ENCODE measurements at regions not wholly inside any gene's neighbourhood (a gene's known extent, or its start where the extent isn't known, plus 50 kb on each side); places are given as distances from the start of the nearest gene placed in this dataset.

DNA sequence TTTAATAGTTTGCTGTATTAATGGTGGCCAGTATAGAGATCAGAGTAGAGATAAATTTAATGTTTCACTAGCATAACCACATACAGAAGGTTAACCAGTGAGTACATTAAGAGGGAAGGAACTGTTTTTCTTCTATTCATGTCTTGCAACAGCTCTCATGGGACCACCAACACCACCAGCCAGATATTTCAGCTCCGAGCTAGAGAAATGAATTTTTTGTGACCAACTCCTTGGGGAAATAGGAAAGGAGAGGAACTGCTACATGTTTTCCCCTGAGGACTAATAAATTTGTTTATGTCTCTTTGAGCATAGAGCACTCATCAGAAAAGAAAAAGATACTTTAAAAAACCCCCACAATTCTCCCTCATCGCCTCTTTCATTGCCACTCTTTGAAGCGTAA, 247.5 kb downstream of the MBNL1 start:
- Mint-ChIP-seq H3K4me3 (no peak overlapping the region), H3K36me3 (ENCODE audit: low read depth) (no peaks in the 10 kb centered on the region), H3K27ac (no peak overlapping the region), H3K4me1 (no peaks in the 10 kb centered on the region), H3K9me3 (no peaks in the 10 kb centered on the region), H3K27me3 (peaks cover 7% of the 10 kb centered on the region)
- no peak for DNase-seq
- ChIA-PET CTCF (interaction anchor here (1.0 kb wide), 1 partner anchor 13 kb away, joined by 3 read pairs; no protein-coding TSS in a partner anchor), POLR2A (no interaction called here)

DNA sequence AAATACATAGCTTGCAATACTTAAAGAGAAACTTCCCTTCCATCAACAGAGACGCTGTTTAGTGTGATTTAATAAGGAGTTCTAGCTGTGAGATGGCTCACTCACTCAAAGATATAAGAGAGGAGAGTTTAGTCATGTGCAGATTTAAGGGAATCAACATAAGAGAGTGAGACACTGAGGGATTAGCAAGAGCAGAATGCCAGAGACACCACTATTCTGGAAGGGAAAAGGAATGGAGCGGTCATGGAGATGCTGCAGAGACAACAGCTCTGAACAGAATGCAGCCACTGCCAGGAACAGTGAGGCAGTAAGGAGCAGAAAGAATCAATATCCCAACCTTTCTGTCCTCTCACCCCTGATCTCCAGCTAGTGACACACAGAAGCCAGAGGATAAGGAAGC, 248.8 kb downstream of the MBNL1 start:
- Mint-ChIP-seq H3K36me3 (ENCODE audit: low read depth) (no peaks in the 10 kb centered on the region), H3K4me1 (no peaks in the 10 kb centered on the region), H3K4me3 (no peak overlapping the region), H3K27me3 (peaks cover 7% of the 10 kb centered on the region), H3K9me3 (no peaks in the 10 kb centered on the region), H3K27ac (no peak overlapping the region)
- ChIA-PET POLR2A (no interaction called here), CTCF (no interaction called here)
- no peak for DNase-seq

DNA sequence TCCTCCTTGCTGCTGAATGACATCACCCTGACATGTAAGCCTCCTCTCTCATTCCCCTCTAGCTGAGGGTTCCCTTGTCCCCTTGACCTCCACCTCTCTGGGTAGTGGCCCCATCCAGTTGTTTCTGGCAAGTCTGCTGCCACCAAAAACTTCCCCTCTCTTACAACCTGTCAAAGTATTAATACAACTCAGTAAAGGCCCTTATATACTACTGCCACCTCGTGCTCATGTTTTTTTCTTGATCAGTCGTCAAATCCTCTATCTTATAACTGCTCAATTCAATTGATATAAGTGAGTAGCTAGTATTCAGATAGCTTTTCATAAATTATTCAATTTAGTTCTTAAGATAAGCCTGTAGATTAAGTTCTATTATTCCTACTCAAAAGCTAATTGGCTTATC, 249.6 kb downstream of the MBNL1 start:
- Mint-ChIP-seq H3K4me1 (no peaks in the 10 kb centered on the region), H3K27me3 (peaks cover 7% of the 10 kb centered on the region), H3K4me3 (no peak overlapping the region), H3K9me3 (no peaks in the 10 kb centered on the region), H3K27ac (no peak overlapping the region), H3K36me3 (ENCODE audit: low read depth) (no peaks in the 10 kb centered on the region)
- CTCF ChIA-PET: no interaction called here
- POLR2A ChIA-PET: no interaction called here
- no peak for DNase-seq

DNA sequence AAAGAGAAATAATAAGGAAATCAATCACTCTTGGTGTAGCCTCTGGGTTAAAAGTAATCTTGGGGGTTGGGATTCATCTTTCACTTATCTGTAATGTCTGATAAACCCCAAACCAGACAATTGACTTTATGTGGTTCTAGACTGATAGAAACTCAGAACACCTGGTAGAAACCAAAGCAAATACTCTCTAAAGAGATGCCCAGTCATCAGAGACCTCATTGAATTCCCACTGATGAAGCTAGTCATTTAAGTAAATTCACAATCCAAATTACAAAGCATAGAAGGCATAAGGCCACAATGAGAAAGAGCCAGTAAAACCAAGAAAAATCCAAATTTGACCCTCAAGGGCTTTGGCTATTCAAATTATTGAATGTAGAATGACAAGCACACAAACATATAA, 250.6 kb downstream of the MBNL1 start:
- CTCF ChIA-PET: no interaction called here
- Mint-ChIP-seq H3K36me3 (ENCODE audit: low read depth) (no peaks in the 10 kb centered on the region), H3K4me3 (no peak overlapping the region), H3K27ac (no peak overlapping the region), H3K27me3 (peaks cover 7% of the 10 kb centered on the region), H3K4me1 (no peaks in the 10 kb centered on the region), H3K9me3 (no peaks in the 10 kb centered on the region)
- POLR2A ChIA-PET: no interaction called here
- DNase-seq: no peak

DNA sequence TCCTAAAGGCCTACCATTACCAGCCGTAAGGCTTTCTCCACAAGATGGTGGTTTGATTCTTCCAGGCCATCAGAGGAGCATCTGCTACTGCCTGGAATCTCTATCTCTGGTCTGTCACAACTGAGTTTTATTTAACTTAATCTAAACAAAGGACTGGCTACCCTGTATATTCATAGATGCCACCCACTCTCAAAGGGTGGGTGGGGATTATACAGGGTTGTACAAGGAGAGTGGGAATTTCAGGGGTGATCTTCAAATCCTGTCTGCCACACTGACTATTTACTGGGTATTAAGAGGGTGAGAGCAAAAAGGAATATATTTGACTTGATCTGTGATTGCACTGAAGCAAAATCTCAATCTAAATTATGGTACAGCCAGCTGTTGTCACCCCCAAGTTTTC, 253.3 kb downstream of the MBNL1 start:
- peaks cover 5% of the 10 kb centered on the region for H3K27me3 Mint-ChIP-seq
- no peak overlapping the region for H3K27ac Mint-ChIP-seq
- no peaks in the 10 kb centered on the region for H3K36me3 Mint-ChIP-seq (ENCODE audit: low read depth)
- no peak for DNase-seq
- no peak overlapping the region for H3K4me3 Mint-ChIP-seq
- CTCF ChIA-PET: interaction anchor here (1.2 to 1.7 kb wide), 3 partner anchors 10 to 30 kb away, joined by 3 to 6 read pairs (median 5); no protein-coding TSS in a partner anchor
- no peaks in the 10 kb centered on the region for H3K9me3 Mint-ChIP-seq
- POLR2A ChIA-PET: interaction anchor here (0.7 kb wide), 1 partner anchor 122 kb away, joined by 3 read pairs; no protein-coding TSS in a partner anchor
- H3K4me1 Mint-ChIP-seq: no peaks in the 10 kb centered on the region

DNA sequence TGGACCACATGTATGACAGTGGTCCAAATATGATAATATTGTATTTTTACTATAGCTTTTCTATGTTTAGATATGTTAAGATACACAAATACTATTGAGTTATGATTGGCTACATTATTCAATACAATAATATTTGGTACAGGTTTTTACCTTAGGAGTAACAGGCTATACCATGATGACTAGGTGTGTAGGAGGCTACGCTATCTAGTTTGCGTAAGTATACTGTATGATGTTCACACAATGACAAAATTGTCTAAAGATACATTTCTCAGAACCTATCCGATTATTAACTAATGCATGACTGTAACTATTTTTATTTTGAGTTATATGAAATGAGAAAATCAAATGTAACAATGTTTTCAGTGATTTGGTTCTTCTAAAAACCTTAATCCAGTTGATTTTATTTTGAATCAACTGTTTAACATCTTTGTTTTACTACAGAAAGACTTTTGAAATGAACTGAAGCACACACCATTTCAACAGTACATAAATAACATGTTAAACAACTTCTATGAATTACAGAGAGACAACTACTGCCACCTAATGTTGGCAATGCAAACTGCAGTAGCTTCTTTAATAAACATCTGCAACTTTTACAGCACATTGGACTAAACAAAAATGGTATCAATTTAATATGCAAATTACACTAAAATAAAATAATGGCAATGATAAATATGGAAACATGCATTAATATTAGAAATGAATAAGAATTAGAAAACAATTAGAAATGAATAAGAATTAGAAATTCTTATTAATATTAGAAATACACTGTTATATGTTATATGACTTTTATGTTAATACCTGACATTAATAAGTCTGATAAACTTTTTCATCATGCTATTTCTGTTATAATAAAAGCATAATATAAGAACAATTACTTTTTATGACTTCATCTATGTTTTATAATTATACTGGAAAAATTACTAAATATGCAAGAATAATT, 255.7 kb downstream of the MBNL1 start:
- DNase-seq: peak; percentile 65
- Mint-ChIP-seq H3K4me1 (no peaks in the 10 kb centered on the region), H3K27ac (no peak overlapping the region), H3K27me3 (peaks cover 3% of the 10 kb centered on the region), H3K36me3 (ENCODE audit: low read depth) (no peaks in the 10 kb centered on the region), H3K4me3 (no peak overlapping the region), H3K9me3 (no peaks in the 10 kb centered on the region)
- ChIA-PET CTCF (interaction anchor here (0.6 to 2.4 kb wide), 5 partner anchors 10 to 1086 kb away, joined by 3 to 6 read pairs (median 4); no protein-coding TSS in a partner anchor), POLR2A (no interaction called here)

DNA sequence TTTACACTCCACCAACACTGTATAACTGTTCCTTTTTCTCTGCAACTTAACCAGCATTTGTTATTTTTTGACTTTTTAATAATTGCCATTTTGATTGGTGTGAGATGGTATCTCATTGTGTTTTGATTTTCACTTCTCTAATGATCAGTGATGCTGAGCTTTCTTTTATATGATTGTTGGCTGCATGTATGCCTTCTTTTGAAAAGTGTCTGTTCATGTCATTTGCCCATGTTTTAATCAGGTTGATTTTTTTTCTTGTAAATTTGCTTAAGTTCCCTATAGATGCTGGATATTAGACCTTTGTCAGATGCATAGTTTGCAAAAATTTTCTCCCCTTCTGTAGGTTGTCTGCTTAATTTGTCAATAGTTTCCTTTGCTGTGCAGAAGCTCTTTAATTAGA, 263.0 kb downstream of the MBNL1 start:
- Mint-ChIP-seq H3K36me3 (ENCODE audit: low read depth) (no peaks in the 10 kb centered on the region), H3K27ac (no peak overlapping the region), H3K27me3 (peaks cover 5% of the 10 kb centered on the region), H3K4me1 (no peaks in the 10 kb centered on the region), H3K9me3 (peaks cover 8% of the 10 kb centered on the region), H3K4me3 (no peak overlapping the region)
- CTCF ChIA-PET: interaction anchor here (0.7 kb wide), 1 partner anchor 9 kb away, joined by 4 read pairs; no protein-coding TSS in a partner anchor
- POLR2A ChIA-PET: no interaction called here
- no peak for DNase-seq

DNA sequence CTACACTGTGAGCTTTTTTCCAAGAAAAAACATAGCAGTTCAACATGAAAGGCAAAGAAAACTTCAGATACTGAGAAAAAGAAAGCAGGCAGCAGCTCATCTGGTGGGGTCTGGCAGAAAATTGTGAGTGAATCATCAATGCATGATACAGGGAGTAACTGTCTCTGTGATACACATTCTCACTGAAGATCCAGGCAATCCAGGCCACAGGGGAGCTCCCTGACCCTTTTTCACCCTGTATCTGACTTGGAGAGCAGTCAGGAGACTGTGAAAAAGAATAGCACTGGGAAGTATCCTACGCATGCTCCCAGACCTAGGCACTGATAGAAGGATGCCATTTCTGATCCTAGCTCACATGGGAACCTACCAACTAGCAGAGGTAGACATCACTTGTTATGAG, 269.8 kb downstream of the MBNL1 start:
- DNase-seq: no peak
- H3K27ac Mint-ChIP-seq: no peak overlapping the region
- no peak overlapping the region for H3K4me3 Mint-ChIP-seq
- ChIA-PET POLR2A (no interaction called here), CTCF (interaction anchor here (1.4 kb wide), 1 partner anchor 14 kb away, joined by 4 read pairs; no protein-coding TSS in a partner anchor)
- peaks cover 17% of the 10 kb centered on the region for H3K27me3 Mint-ChIP-seq
- H3K36me3 Mint-ChIP-seq (ENCODE audit: low read depth): no peaks in the 10 kb centered on the region
- H3K9me3 Mint-ChIP-seq: peaks cover 4% of the 10 kb centered on the region
- H3K4me1 Mint-ChIP-seq: no peaks in the 10 kb centered on the region

DNA sequence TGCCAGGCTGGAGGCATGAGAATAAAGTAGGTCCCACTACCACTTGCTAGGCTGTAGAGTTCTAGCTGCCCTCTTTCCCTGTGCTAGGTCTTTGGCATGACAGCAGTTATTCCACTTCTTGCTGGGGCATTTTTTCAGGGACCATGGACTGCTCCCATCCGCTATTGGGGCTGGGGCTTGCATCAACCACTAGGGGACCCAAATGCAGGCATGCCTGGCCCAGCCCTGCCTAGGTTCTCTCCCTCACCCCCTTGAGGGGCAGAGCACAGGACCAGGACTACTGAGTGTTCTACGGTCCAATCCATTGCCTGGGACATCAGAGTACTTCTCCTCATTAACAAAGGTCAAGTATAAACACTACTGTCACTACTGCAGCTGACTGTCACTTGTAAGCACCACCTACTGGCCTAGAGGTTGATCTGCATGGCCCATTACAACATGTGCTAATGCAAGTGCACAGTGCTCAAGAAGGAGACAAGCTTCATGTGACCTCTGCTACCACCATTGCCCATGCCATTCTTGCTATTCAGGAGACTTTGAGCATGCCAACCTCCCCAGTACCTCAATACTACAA, 270.5 kb downstream of the MBNL1 start:
- ChIA-PET CTCF (interaction anchor here (0.5 kb wide), 1 partner anchor 457 kb away, joined by 3 read pairs; no protein-coding TSS in a partner anchor), POLR2A (no interaction called here)

DNA sequence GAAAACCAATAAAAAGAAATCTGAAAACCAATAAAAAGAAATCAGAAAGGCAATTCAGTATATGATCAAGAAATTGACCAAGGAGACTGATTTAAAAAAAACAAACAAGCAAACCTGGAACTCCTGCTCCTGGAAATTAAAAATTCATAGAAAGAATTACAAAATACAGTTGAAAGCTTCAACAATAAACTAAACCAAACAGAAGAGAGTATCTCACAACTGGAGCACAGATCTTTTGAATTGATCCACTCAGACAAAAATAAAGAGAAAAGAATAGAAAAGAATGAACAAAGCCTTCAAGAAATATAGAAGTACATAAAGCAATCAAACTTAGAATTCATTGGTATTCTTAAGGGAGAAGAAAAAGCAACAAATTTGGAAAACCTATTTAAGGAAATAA, 271.4 kb downstream of the MBNL1 start:
- Mint-ChIP-seq H3K4me1 (no peaks in the 10 kb centered on the region), H3K4me3 (no peak overlapping the region), H3K9me3 (peaks cover 2% of the 10 kb centered on the region), H3K27ac (no peak overlapping the region), H3K27me3 (peaks cover 28% of the 10 kb centered on the region), H3K36me3 (ENCODE audit: low read depth) (no peaks in the 10 kb centered on the region)
- CTCF ChIA-PET: no interaction called here
- DNase-seq: no peak
- POLR2A ChIA-PET: no interaction called here

More for the DNA sequence above, 270.5 kb downstream of the MBNL1 start:
- peaks cover 2% of the 10 kb centered on the region for H3K9me3 Mint-ChIP-seq
- H3K27ac Mint-ChIP-seq: no peak overlapping the region
- no peaks in the 10 kb centered on the region for H3K4me1 Mint-ChIP-seq
- H3K4me3 Mint-ChIP-seq: no peak overlapping the region
- no peaks in the 10 kb centered on the region for H3K36me3 Mint-ChIP-seq (ENCODE audit: low read depth)
- no peak for DNase-seq
- H3K27me3 Mint-ChIP-seq: peaks cover 23% of the 10 kb centered on the region

DNA sequence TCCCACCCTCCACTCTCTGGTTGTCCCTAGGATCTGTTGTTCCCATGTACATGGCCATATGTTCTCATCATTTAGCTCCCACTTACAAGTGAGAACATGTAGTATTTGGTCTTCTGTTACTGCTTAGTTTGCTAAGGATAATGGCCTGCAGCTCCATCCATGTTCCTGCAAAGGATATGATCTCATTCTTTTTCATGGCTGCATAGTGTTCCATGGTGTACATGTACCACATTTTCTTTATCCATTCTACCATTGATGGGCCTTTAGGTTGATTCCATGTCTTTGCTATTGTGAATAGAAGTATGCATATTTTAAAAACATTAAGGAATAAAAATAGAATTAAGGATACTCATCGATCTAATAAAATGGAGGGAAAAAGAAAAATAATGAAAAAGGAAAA, 278.4 kb downstream of the MBNL1 start:
- Mint-ChIP-seq H3K9me3 (no peaks in the 10 kb centered on the region), H3K4me1 (no peaks in the 10 kb centered on the region), H3K36me3 (ENCODE audit: low read depth) (no peaks in the 10 kb centered on the region), H3K27me3 (peaks cover 25% of the 10 kb centered on the region), H3K4me3 (no peak overlapping the region), H3K27ac (no peak overlapping the region)
- DNase-seq: no peak
- ChIA-PET POLR2A (no interaction called here), CTCF (interaction anchor here (0.6 kb wide), 1 partner anchor 34 kb away, joined by 3 read pairs; no protein-coding TSS in a partner anchor)

DNA sequence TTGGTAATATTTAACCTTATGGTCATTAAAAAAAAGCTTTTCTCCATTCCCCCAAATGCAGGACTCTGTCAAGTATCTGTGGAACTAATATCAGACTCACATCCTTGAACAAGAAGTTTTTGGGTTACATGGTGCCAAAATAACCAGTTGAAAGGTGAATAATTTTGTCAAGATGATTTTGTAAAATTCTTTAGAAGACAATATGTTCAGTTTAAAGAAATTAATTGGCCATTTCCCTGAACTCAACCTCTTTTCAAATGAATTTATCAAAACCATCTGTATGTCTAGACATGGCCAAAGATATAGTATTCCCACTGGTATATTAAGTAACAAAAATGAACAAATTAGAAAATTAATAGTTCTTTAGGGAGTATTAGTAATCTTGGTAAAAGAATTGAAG, 280.5 kb downstream of the MBNL1 start:
- no peak for DNase-seq
- ChIA-PET POLR2A (no interaction called here), CTCF (no interaction called here)

DNA sequence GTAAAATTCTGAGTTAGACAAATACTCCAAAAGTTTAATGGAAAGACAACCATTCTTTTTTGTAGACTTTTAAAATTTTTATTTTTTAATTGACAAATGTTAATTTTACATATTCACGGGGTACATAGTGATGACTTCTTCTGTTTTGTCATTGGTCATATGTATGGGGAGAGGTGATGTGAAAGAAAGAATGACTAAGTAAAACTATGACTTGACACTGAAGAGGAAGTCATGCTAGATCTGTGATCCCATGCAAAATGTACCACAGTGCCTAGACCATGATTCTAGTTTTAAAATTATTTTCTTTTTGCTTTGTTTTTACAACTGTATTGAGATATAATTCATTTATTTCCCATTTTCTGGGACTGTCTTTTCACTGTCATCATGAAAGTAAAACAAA, 281.6 kb downstream of the MBNL1 start:
- Mint-ChIP-seq H3K27ac (no peak overlapping the region), H3K9me3 (no peaks in the 10 kb centered on the region), H3K36me3 (ENCODE audit: low read depth) (no peaks in the 10 kb centered on the region), H3K4me1 (no peaks in the 10 kb centered on the region), H3K4me3 (no peak overlapping the region), H3K27me3 (peaks cover 12% of the 10 kb centered on the region)
- no peak for DNase-seq
- ChIA-PET CTCF (no interaction called here), POLR2A (no interaction called here)

More for the DNA sequence above, 280.5 kb downstream of the MBNL1 start:
- no peaks in the 10 kb centered on the region for H3K9me3 Mint-ChIP-seq
- H3K36me3 Mint-ChIP-seq (ENCODE audit: low read depth): no peaks in the 10 kb centered on the region
- no peak overlapping the region for H3K27ac Mint-ChIP-seq
- H3K4me3 Mint-ChIP-seq: no peak overlapping the region
- no peaks in the 10 kb centered on the region for H3K4me1 Mint-ChIP-seq
- H3K27me3 Mint-ChIP-seq: peaks cover 18% of the 10 kb centered on the region

All from activated CD4-positive, alpha-beta T cell treated with anti-CD3 and anti-CD28 coated beads, Interleukin-2, amount 10 ng/mL, durations not matched to agents 7 days and 5 days (primary cell).